OCI-LY3 (cell line): ENCODE measurements at regions not wholly inside any gene's neighbourhood (a gene's known extent, or its start where the extent isn't known, plus 50 kb on each side); places are given as distances from the start of the nearest gene placed in this dataset.

Experiments
- CTCF ChIP-seq: fragments of 200-600, 300-600 bp; sonication (generic); IDR thresholded peaks from 2 replicates; pipeline ENCODE4 v1.5.1; 2014; ENCODE audit warnings: antibody characterized with exemption, low read length, low read depth
- EZH2phosphoT487 ChIP-seq: fragments of 200-600 bp; shearing (Covaris generic); IDR thresholded peaks from 2 replicates; pipeline ENCODE4 v1.6.1; 2018; ENCODE audit warnings: antibody characterized with exemption, mixed run types, low read depth

GRCh38 chr10:4635883-4636282 is 190.1 kb upstream of the AKR1E2 start:
- no peak for TF ChIP-seq CTCF
- no peak for TF ChIP-seq EZH2phosphoT487
